ENCODE measurements at regions not wholly inside any gene's neighbourhood (a gene's known extent, or its start where the extent isn't known, plus 50 kb on each side); places are given as distances from the start of the nearest gene placed in this dataset.
"Not testable (repeated sequence)": the region's sequence is repeated elsewhere in the genome, so short reads cannot be mapped to it uniquely, and the experiment has no call there.

- DNase-seq = no peak
Measured at GRCh38 chr3:17865631-17866030, 123.2 kb upstream of the TBC1D5 start.

GRCh38 chr3:17861476-17861875 lies 119.0 kb upstream of the TBC1D5 start:
- no peak for DNase-seq

GRCh38 chr3:17860840-17861471 lies 118.5 kb upstream of the TBC1D5 start:
- not testable (repeated sequence) for DNase-seq

GRCh38 chr3:17852217-17852616 lies 109.8 kb upstream of the TBC1D5 start:
- no peak for DNase-seq

GRCh38 chr3:17850448-17850847 lies 108.0 kb upstream of the TBC1D5 start:
- DNase-seq = no peak

GRCh38 chr3:17848102-17848501 lies 105.7 kb upstream of the TBC1D5 start:
- no peak for DNase-seq

- DNase-seq = no peak
Measured at GRCh38 chr3:17847156-17847555, 104.7 kb upstream of the TBC1D5 start.

- DNase-seq = no peak
Measured at GRCh38 chr3:17846466-17846865, 104.0 kb upstream of the TBC1D5 start.

- no peak for DNase-seq
Measured at GRCh38 chr3:17845026-17845812, 102.8 kb upstream of the TBC1D5 start.

- no peak for DNase-seq
Measured at GRCh38 chr3:17844236-17844635, 101.8 kb upstream of the TBC1D5 start.

- peak; percentile 35 for DNase-seq
Measured at GRCh38 chr3:17841190-17841828, 98.9 kb upstream of the TBC1D5 start.

GRCh38 chr3:17840651-17841050 lies 98.2 kb upstream of the TBC1D5 start:
- DNase-seq = no peak

- DNase-seq = no peak
Measured at GRCh38 chr3:17840126-17840525, 97.7 kb upstream of the TBC1D5 start.

GRCh38 chr3:17836919-17837318 lies 94.5 kb upstream of the TBC1D5 start:
- DNase-seq = no peak

- no peak for DNase-seq
Measured at GRCh38 chr3:17836092-17836491, 93.7 kb upstream of the TBC1D5 start.

- DNase-seq = no peak
Measured at GRCh38 chr3:17833786-17834559, 91.5 kb upstream of the TBC1D5 start.

- DNase-seq = no peak
Measured at GRCh38 chr3:17832016-17832415, 89.6 kb upstream of the TBC1D5 start.

- DNase-seq = no peak
Measured at GRCh38 chr3:17831366-17831765, 88.9 kb upstream of the TBC1D5 start.

GRCh38 chr3:17830788-17831187 lies 88.4 kb upstream of the TBC1D5 start:
- no peak for DNase-seq

GRCh38 chr3:17828388-17828787 lies 86.0 kb upstream of the TBC1D5 start:
- DNase-seq = no peak

- DNase-seq = no peak
Measured at GRCh38 chr3:17825298-17825697, 82.9 kb upstream of the TBC1D5 start.

- no peak for DNase-seq
Measured at GRCh38 chr3:17823816-17824215, 81.4 kb upstream of the TBC1D5 start.

- no peak for DNase-seq
Measured at GRCh38 chr3:17823036-17823435, 80.6 kb upstream of the TBC1D5 start.
